Stomach (tissue), 4 donors: ENCODE measurements at regions not wholly inside any gene's neighbourhood (a gene's known extent, or its start where the extent isn't known, plus 50 kb on each side); places are given as distances from the start of the nearest gene placed in this dataset.

Source experiments
- CTCF ChIP-seq, 7 experiments: fragments of 450-650 bp in 4 of 7; fragments of 200-600 bp in 3 of 7; sonication (generic) in 3 of 7; IDR thresholded peaks; one replicate each; pipeline ENCODE4 v1.5.1; 2016 to 2019; ENCODE audit warnings: antibody characterized with exemption in 7 of 7, control low read depth in 2 of 7, mild to moderate bottlenecking in 1 of 7
- POLR2A ChIP-seq, 4 donors: fragments of 450-650 bp; IDR thresholded peaks; one replicate each; pipeline ENCODE4 v1.6.1; 2016; ENCODE audit warnings: antibody characterized with exemption in 4 of 4, control low read depth in 2 of 4, mild to moderate bottlenecking in 1 of 4, moderate library complexity in 1 of 4
- POLR2AphosphoS5 ChIP-seq, 3 donors: sonication (generic); formaldehyde crosslinking; IDR thresholded peaks; one replicate each; pipeline ENCODE4 v1.6.1; 2016; ENCODE audit warnings: antibody characterized with exemption in 3 of 3

GRCh38 chr11:29353833-29354232 is 663.0 kb downstream of the KCNA4 start:
- TF ChIP-seq POLR2A (IDR thresholded peaks at IDR 0.05) (no peak), POLR2AphosphoS5 (IDR thresholded peaks at IDR 0.05) (no peak), CTCF (IDR thresholded peaks at IDR 0.05) (no peak)
